Neural progenitor cell (in vitro differentiated cells): ENCODE measurements at regions not wholly inside any gene's neighbourhood (a gene's known extent, or its start where the extent isn't known, plus 50 kb on each side); places are given as distances from the start of the nearest gene placed in this dataset.

Source experiments
- DNase-seq: peaks from one replicate; pipeline ENCODE4 v3.0.0-alpha.2; 2016; ENCODE audit warnings: low spot score
- H2AFZ ChIP-seq: fragments of 200-600 bp; sonication (generic); replicated peaks from 2 replicates; pipeline ENCODE4 v1.6.1; 2016; ENCODE audit warnings: antibody characterized with exemption
- H3F3A ChIP-seq: fragments of 200-600 bp; sonication (generic); 2 replicates; pipeline ENCODE4 v1.6.1; 2016; ENCODE audit warnings: antibody characterized with exemption, low read depth
- H3K27ac ChIP-seq: fragments of 200-600 bp; sonication (generic); 2 replicates; pipeline ENCODE4 v1.5.1; 2016; ENCODE audit warnings: mild to moderate bottlenecking
- H3K27me3 ChIP-seq: fragments of 200-600 bp; sonication (generic); 2 replicates; pipeline ENCODE4 v1.6.1; 2016; ENCODE audit warnings: mild to moderate bottlenecking, moderate library complexity
- H3K36me3 ChIP-seq: fragments of 200-600 bp; sonication (generic); 2 replicates; pipeline ENCODE4 v1.5.1; 2016
- H3K4me1 ChIP-seq: fragments of 200-600 bp; sonication (generic); 2 replicates; pipeline ENCODE4 v1.6.1; 2016; ENCODE audit warnings: mixed run types
- H3K4me2 ChIP-seq: fragments of 200-600 bp; sonication (generic); 2 replicates; pipeline ENCODE4 v1.6.1; 2016
- H3K4me3 ChIP-seq: fragments of 200-600 bp; sonication (generic); 2 replicates; pipeline ENCODE4 v1.5.1; 2016
- H3K79me2 ChIP-seq: fragments of 200-600 bp; sonication (generic); 2 replicates; pipeline ENCODE4 v1.6.1; 2016; ENCODE audit warnings: low read depth
- H3K9ac ChIP-seq: fragments of 200-600 bp; sonication (generic); 2 replicates; pipeline ENCODE4 v1.6.1; 2016
- H3K9me3 ChIP-seq: fragments of 200-600 bp; sonication (generic); 2 replicates; pipeline ENCODE4 v1.5.1; 2016; ENCODE audit warnings: low read depth
- H4K20me1 ChIP-seq: fragments of 200-600 bp; sonication (generic); 2 replicates; pipeline ENCODE4 v1.6.1; 2016; ENCODE audit warnings: low read depth
- H3K27ac Mint-ChIP-seq: 3 replicates; pipeline ENCODE4 v1.8.0; 2021; ENCODE audit warnings: mixed read lengths
- H3K27me3 Mint-ChIP-seq: 2 replicates; pipeline ENCODE4 v1.8.0; 2022; ENCODE audit warnings: low read depth, mild to moderate bottlenecking, inconsistent platforms, moderate library complexity, mixed read lengths; ENCODE audit not compliant: insufficient read depth
- H3K36me3 Mint-ChIP-seq: 3 replicates; pipeline ENCODE4 v1.8.0; 2021; ENCODE audit warnings: mixed read lengths
- H3K4me1 Mint-ChIP-seq: 3 replicates; pipeline ENCODE4 v1.8.0; 2021; ENCODE audit warnings: mixed read lengths
- H3K4me3 Mint-ChIP-seq: 3 replicates; pipeline ENCODE4 v1.8.0; 2021; ENCODE audit warnings: mild to moderate bottlenecking, moderate library complexity, mixed read lengths
- H3K9me3 Mint-ChIP-seq: 3 replicates; pipeline ENCODE4 v1.8.0; 2020; ENCODE audit warnings: mixed read lengths
- EZH2 ChIP-seq: fragments of 200-600 bp; sonication (generic); IDR thresholded peaks from 2 replicates; pipeline ENCODE4 v1.6.1; 2017; ENCODE audit warnings: antibody characterized with exemption, mild to moderate bottlenecking, moderate library complexity
- EZH2phosphoT487 ChIP-seq: fragments of 200-600 bp; sonication (generic); IDR thresholded peaks from 2 replicates; pipeline ENCODE4 v1.6.1; 2017; ENCODE audit warnings: antibody characterized with exemption
- TF ChIP-seq, protein P1 (sequence below): fragments of 200-600 bp; sonication (generic); IDR thresholded peaks from 2 replicates; pipeline ENCODE4 v1.5.1; 2017; ENCODE audit warnings: antibody characterized with exemption, mild to moderate bottlenecking

DNA sequence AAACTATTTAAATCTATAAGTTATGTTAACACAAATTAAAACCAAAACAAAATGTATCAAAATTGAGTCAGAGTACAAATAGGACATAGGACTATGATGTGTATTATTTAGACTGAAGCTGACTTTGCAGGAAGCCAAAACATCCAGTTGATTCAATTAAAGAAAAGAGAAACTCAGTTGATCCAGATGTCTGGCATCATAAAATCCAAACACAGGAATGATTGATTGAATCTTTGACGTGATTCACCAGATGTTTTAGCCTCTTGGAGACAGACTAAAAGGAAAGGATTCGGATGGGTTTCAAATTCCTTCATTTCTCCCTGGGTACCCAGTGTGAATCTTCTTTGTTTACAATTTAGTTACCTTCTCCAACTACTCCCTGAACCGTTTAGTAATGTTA lies 272.9 kb downstream of the IRS1 start:
- TF ChIP-seq, protein P1, sequence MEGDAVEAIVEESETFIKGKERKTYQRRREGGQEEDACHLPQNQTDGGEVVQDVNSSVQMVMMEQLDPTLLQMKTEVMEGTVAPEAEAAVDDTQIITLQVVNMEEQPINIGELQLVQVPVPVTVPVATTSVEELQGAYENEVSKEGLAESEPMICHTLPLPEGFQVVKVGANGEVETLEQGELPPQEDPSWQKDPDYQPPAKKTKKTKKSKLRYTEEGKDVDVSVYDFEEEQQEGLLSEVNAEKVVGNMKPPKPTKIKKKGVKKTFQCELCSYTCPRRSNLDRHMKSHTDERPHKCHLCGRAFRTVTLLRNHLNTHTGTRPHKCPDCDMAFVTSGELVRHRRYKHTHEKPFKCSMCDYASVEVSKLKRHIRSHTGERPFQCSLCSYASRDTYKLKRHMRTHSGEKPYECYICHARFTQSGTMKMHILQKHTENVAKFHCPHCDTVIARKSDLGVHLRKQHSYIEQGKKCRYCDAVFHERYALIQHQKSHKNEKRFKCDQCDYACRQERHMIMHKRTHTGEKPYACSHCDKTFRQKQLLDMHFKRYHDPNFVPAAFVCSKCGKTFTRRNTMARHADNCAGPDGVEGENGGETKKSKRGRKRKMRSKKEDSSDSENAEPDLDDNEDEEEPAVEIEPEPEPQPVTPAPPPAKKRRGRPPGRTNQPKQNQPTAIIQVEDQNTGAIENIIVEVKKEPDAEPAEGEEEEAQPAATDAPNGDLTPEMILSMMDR, result no peak
- no peak for TF ChIP-seq EZH2phosphoT487
- TF ChIP-seq EZH2, result no peak
- no peaks in the 10 kb centered on the region for H3K36me3 ChIP-seq
- H3K79me2 ChIP-seq, result no peaks in the 10 kb centered on the region
- no peaks in the 10 kb centered on the region for H3K9me3 ChIP-seq
- Mint-ChIP-seq H3K4me1 (no peaks in the 10 kb centered on the region), H3K4me3 (no peak overlapping the region), H3K36me3 (no peaks in the 10 kb centered on the region), H3K27me3 (peaks cover 3% of the 10 kb centered on the region), H3K9me3 (peaks cover 3% of the 10 kb centered on the region), H3K27ac (no peak overlapping the region)
- H3K27ac ChIP-seq, result no peak overlapping the region
- no peaks in the 10 kb centered on the region for H4K20me1 ChIP-seq
- no peak overlapping the region for H3K4me2 ChIP-seq
- H3F3A ChIP-seq, result no peaks in the 10 kb centered on the region
- H3K9ac ChIP-seq, result no peak overlapping the region
- DNase-seq, result no peak
- H3K4me1 ChIP-seq, result no peaks in the 10 kb centered on the region
- H3K4me3 ChIP-seq, result no peak overlapping the region
- no peaks in the 10 kb centered on the region for H3K27me3 ChIP-seq
- H2AFZ ChIP-seq, result no peak overlapping the region

DNA sequence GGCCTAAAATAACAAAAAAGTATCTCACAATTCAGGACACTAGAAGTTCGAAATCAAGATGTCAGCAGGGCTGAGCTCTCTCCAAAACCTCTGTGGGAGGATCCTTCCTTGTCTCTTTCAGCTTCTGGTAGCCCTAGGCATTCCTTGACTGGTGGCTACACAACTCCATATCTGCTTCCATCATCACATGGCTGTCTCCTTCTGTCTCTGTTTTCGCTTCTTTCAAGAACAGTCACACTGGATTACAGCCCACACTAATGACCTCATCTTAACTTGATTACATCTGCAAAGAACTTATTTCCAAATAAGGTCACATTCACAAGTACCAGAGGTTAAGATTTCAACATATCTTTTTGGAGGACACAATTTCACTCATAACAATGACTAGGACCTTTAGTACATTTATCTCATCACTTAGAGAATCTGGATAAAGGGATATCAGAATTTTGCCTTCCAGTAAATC lies 275.2 kb downstream of the IRS1 start:
- no peak for DNase-seq
- Mint-ChIP-seq H3K36me3 (no peaks in the 10 kb centered on the region), H3K27me3 (peaks cover 6% of the 10 kb centered on the region), H3K4me3 (no peak overlapping the region), H3K27ac (no peak overlapping the region), H3K9me3 (peaks cover 8% of the 10 kb centered on the region), H3K4me1 (no peaks in the 10 kb centered on the region)
- no peaks in the 10 kb centered on the region for H3K27me3 ChIP-seq
- H3K4me2 ChIP-seq, result no peak overlapping the region
- no peaks in the 10 kb centered on the region for H3K9me3 ChIP-seq
- no peaks in the 10 kb centered on the region for H3K36me3 ChIP-seq
- H3K9ac ChIP-seq, result no peak overlapping the region
- TF ChIP-seq, protein P1, result no peak
- TF ChIP-seq EZH2phosphoT487 (no peak), EZH2 (no peak)
- no peaks in the 10 kb centered on the region for H3K4me1 ChIP-seq
- H3K79me2 ChIP-seq, result no peaks in the 10 kb centered on the region
- no peaks in the 10 kb centered on the region for H3F3A ChIP-seq
- no peak overlapping the region for H2AFZ ChIP-seq
- H3K4me3 ChIP-seq, result no peak overlapping the region
- H3K27ac ChIP-seq, result no peak overlapping the region
- no peaks in the 10 kb centered on the region for H4K20me1 ChIP-seq

DNA sequence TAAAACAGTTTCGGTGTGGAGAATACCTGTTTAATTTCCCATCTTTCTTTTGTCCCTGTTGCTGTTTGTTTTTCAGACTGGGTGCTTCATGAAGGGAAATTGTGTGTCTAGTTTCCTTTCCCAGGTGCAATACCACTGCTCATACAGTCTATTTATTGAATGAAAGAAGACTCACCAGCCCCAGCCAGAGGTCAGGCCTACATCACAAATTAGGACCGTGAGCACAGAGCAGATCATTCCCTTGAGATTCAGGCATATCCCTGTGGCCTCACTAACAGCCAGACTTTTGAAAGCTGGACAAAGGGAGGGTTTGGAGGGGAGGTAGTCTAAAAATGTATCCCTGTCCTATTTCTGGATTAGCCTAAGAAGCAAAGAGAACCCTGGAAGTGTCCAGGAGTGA lies 278.9 kb downstream of the IRS1 start:
- Histone ChIP-seq H3K4me3 (no peak overlapping the region), H3K9me3 (peaks cover 6% of the 10 kb centered on the region), H4K20me1 (no peaks in the 10 kb centered on the region), H2AFZ (no peak overlapping the region), H3F3A (no peaks in the 10 kb centered on the region), H3K27me3 (no peaks in the 10 kb centered on the region), H3K79me2 (no peaks in the 10 kb centered on the region), H3K36me3 (no peaks in the 10 kb centered on the region), H3K9ac (no peak overlapping the region), H3K27ac (no peak overlapping the region), H3K4me2 (no peak overlapping the region), H3K4me1 (no peaks in the 10 kb centered on the region)
- no peak overlapping the region for H3K27ac Mint-ChIP-seq
- H3K4me1 Mint-ChIP-seq, result peaks cover 4% of the 10 kb centered on the region
- DNase-seq, result no peak
- H3K27me3 Mint-ChIP-seq, result peaks cover 3% of the 10 kb centered on the region
- no peak overlapping the region for H3K4me3 Mint-ChIP-seq
- H3K36me3 Mint-ChIP-seq, result no peaks in the 10 kb centered on the region
- no peak for TF ChIP-seq EZH2phosphoT487
- H3K9me3 Mint-ChIP-seq, result peaks cover 8% of the 10 kb centered on the region

DNA sequence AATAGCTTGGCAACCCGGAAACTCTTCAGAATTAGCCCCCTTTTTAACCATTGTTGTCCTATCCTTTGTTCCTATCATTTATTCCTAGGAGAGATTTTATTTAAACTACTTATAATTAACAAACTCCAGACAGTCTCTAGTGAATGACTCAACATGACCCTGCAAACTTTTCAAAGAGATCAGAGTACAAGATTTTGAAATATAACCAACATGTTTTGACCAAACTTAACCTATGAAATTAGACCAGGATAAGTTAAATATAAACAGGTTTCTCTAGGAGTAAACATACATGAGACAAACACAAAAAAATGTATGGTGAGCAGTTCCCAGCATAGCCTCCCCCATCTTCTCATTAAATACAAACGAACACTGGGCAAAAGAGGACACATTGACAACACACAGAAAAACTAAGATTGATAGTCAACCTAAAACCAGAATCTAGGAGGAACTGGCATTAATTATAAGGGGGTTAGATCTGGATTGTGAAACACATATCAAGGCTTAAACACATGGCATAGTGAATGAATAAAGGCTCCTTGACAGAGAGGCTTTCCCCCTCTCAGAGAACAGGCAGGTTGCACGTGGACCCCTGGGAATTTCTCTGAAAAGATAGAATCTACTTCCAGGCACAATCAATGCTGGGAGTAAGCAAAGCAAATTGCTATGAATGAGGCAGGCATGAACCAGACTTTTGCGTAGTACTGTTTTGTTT lies 284.1 kb downstream of the IRS1 start:
- Histone ChIP-seq H3K4me2 (no peak overlapping the region), H3K27ac (no peak overlapping the region), H3K4me1 (no peaks in the 10 kb centered on the region), H3K36me3 (no peaks in the 10 kb centered on the region), H4K20me1 (no peaks in the 10 kb centered on the region), H3K9ac (no peak overlapping the region), H3K27me3 (no peaks in the 10 kb centered on the region), H2AFZ (no peak overlapping the region), H3K9me3 (peaks cover 6% of the 10 kb centered on the region), H3K79me2 (no peaks in the 10 kb centered on the region), H3F3A (no peaks in the 10 kb centered on the region), H3K4me3 (no peak overlapping the region)
- Mint-ChIP-seq H3K27ac (no peak overlapping the region), H3K4me3 (no peak overlapping the region), H3K4me1 (peaks cover 7% of the 10 kb centered on the region), H3K27me3 (peaks cover 8% of the 10 kb centered on the region), H3K36me3 (no peaks in the 10 kb centered on the region), H3K9me3 (peaks cover 5% of the 10 kb centered on the region)
- DNase-seq, result no peak
- TF ChIP-seq, protein P1, result no peak
- TF ChIP-seq EZH2, result no peak
- TF ChIP-seq EZH2phosphoT487, result no peak
